ENCODE measurements at regions not wholly inside any gene's neighbourhood (a gene's known extent, or its start where the extent isn't known, plus 50 kb on each side); places are given as distances from the start of the nearest gene placed in this dataset.

- Mint-ChIP-seq H3K27ac (ENCODE audit: unreplicated experiment) (peak overlapping the region; percentile 60), H3K27me3 (ENCODE audit: low read depth) (no peaks in the 10 kb centered on the region), H3K9me3 (ENCODE audit: low read depth) (peaks cover 5% of the 10 kb centered on the region), H3K4me1 (ENCODE audit: low read depth) (peaks cover 31% of the 10 kb centered on the region), H3K4me3 (ENCODE audit: unreplicated experiment) (no peak overlapping the region), H3K36me3 (ENCODE audit: low read depth) (no peaks in the 10 kb centered on the region)
- no peak for DNase-seq (ENCODE audit: low spot score)
- TF ChIP-seq CTCF (IDR thresholded peaks at IDR 0.05), result no peak
These were observed 549.8 kb upstream of the AGTR1 start for GRCh38 chr3:148147903-148148302.

- Mint-ChIP-seq H3K9me3 (ENCODE audit: low read depth) (peaks cover 5% of the 10 kb centered on the region), H3K27ac (ENCODE audit: unreplicated experiment) (no peak overlapping the region), H3K36me3 (ENCODE audit: low read depth) (no peaks in the 10 kb centered on the region), H3K4me1 (ENCODE audit: low read depth) (peaks cover 31% of the 10 kb centered on the region), H3K27me3 (ENCODE audit: low read depth) (no peaks in the 10 kb centered on the region), H3K4me3 (ENCODE audit: unreplicated experiment) (no peak overlapping the region)
- no peak for DNase-seq (ENCODE audit: low spot score)
- TF ChIP-seq CTCF (IDR thresholded peaks at IDR 0.05), result no peak
These were observed 548.1 kb upstream of the AGTR1 start for GRCh38 chr3:148149556-148149955.

- DNase-seq (ENCODE audit: low spot score), result no peak
- peaks cover 5% of the 10 kb centered on the region for H3K9me3 Mint-ChIP-seq (ENCODE audit: low read depth)
- no peaks in the 10 kb centered on the region for H3K27me3 Mint-ChIP-seq (ENCODE audit: low read depth)
- no peaks in the 10 kb centered on the region for H3K36me3 Mint-ChIP-seq (ENCODE audit: low read depth)
- no peak for TF ChIP-seq CTCF (IDR thresholded peaks at IDR 0.05)
- H3K27ac Mint-ChIP-seq (ENCODE audit: unreplicated experiment), result no peak overlapping the region
- H3K4me1 Mint-ChIP-seq (ENCODE audit: low read depth), result peaks cover 31% of the 10 kb centered on the region
- H3K4me3 Mint-ChIP-seq (ENCODE audit: unreplicated experiment), result no peak overlapping the region
These were observed 547.6 kb upstream of the AGTR1 start for GRCh38 chr3:148150141-148150540.

- Mint-ChIP-seq H3K36me3 (ENCODE audit: low read depth) (no peaks in the 10 kb centered on the region), H3K4me3 (ENCODE audit: unreplicated experiment) (no peak overlapping the region), H3K9me3 (ENCODE audit: low read depth) (peaks cover 4% of the 10 kb centered on the region), H3K4me1 (ENCODE audit: low read depth) (peaks cover 10% of the 10 kb centered on the region), H3K27ac (ENCODE audit: unreplicated experiment) (no peak overlapping the region), H3K27me3 (ENCODE audit: low read depth) (no peaks in the 10 kb centered on the region)
- no peak for TF ChIP-seq CTCF (IDR thresholded peaks at IDR 0.05)
- no peak for DNase-seq (ENCODE audit: low spot score)
These were observed 539.5 kb upstream of the AGTR1 start for GRCh38 chr3:148158210-148158609.

- no peak overlapping the region for H3K4me3 Mint-ChIP-seq (ENCODE audit: unreplicated experiment)
- H3K9me3 Mint-ChIP-seq (ENCODE audit: low read depth), result peaks cover 4% of the 10 kb centered on the region
- DNase-seq (ENCODE audit: low spot score), result no peak
- H3K36me3 Mint-ChIP-seq (ENCODE audit: low read depth), result no peaks in the 10 kb centered on the region
- H3K27me3 Mint-ChIP-seq (ENCODE audit: low read depth), result no peaks in the 10 kb centered on the region
- TF ChIP-seq CTCF (IDR thresholded peaks at IDR 0.05), result peak; percentile 49
- no peak overlapping the region for H3K27ac Mint-ChIP-seq (ENCODE audit: unreplicated experiment)
- H3K4me1 Mint-ChIP-seq (ENCODE audit: low read depth), result peaks cover 10% of the 10 kb centered on the region
These were observed 535.6 kb upstream of the AGTR1 start for GRCh38 chr3:148162132-148162531.

All from chondrocyte (in vitro differentiated cells).